OCI-LY1 (cell line): ENCODE measurements at regions not wholly inside any gene's neighbourhood (a gene's known extent, or its start where the extent isn't known, plus 50 kb on each side); places are given as distances from the start of the nearest gene placed in this dataset.

ENCODE experiments used
- H2AFZ ChIP-seq: fragments of 200-600 bp; sonication (generic), shearing (Covaris generic); 2 replicates; pipeline ENCODE4 v1.6.0; 2014; ENCODE audit warnings: antibody characterized with exemption, mild to moderate bottlenecking, low read length
- H3F3A ChIP-seq: fragments of 200-600 bp; sonication (generic), shearing (Covaris generic); 2 replicates; pipeline ENCODE4 v1.6.0; 2014; ENCODE audit warnings: mild to moderate bottlenecking, antibody characterized with exemption, low read length, moderate library complexity; ENCODE audit not compliant: insufficient read depth
- H3K27ac ChIP-seq: fragments of 200-600 bp; sonication (generic); 2 replicates; pipeline ENCODE4 v1.5.1; 2014; ENCODE audit warnings: low read length, mixed run types, mild to moderate bottlenecking, low read depth; ENCODE audit not compliant: poor library complexity, severe bottlenecking
- H3K27me3 ChIP-seq: fragments of 200-600 bp; sonication (generic); 2 replicates; pipeline ENCODE4 v1.6.0; 2014; ENCODE audit warnings: antibody characterized with exemption, mild to moderate bottlenecking, low read length, moderate library complexity; ENCODE audit not compliant: insufficient read depth
- H3K36me3 ChIP-seq: fragments of 200-600 bp; sonication (generic); 2 replicates; pipeline ENCODE4 v1.6.1; 2014; ENCODE audit warnings: mild to moderate bottlenecking, antibody characterized with exemption, low read length, moderate library complexity, mixed read lengths; ENCODE audit not compliant: insufficient read depth
- H3K4me1 ChIP-seq: fragments of 200-600 bp; sonication (generic); 2 replicates; pipeline ENCODE4 v1.5.1; 2014; ENCODE audit warnings: mild to moderate bottlenecking, low read length, moderate library complexity; ENCODE audit not compliant: insufficient read depth, severe bottlenecking
- H3K4me2 ChIP-seq: fragments of 200-600 bp; sonication (generic), shearing (Covaris generic); 2 replicates; pipeline ENCODE4 v1.6.1; 2014; ENCODE audit warnings: low read length
- H3K4me3 ChIP-seq: fragments of 200-600 bp; sonication (generic); 2 replicates; pipeline ENCODE4 v1.5.1; 2014; ENCODE audit warnings: low read length, low read depth, mild to moderate bottlenecking, mixed read lengths; ENCODE audit not compliant: poor library complexity, severe bottlenecking
- H3K79me2 ChIP-seq: fragments of 200-600 bp; shearing (Covaris generic); 2 replicates; pipeline ENCODE4 v1.6.1; 2016; ENCODE audit warnings: mixed run types, low read length, mixed read lengths; ENCODE audit not compliant: insufficient read depth
- H3K9ac ChIP-seq: fragments of 200-600 bp; sonication (generic), shearing (Covaris generic); 2 replicates; pipeline ENCODE4 v1.6.1; 2014; ENCODE audit warnings: mild to moderate bottlenecking, low read length, mixed read lengths
- H3K9me2 ChIP-seq: fragments of 200-600 bp; sonication (generic), shearing (Covaris generic); 2 replicates; pipeline ENCODE4 v1.6.1; 2014; ENCODE audit warnings: low read depth, mild to moderate bottlenecking, low read length, mixed read lengths
- H3K9me3 ChIP-seq: fragments of 200-600 bp; shearing (Covaris generic); 2 replicates; pipeline ENCODE4 v1.6.1; 2014; ENCODE audit warnings: low read length, mixed read lengths
- H4K20me1 ChIP-seq: fragments of 200-600 bp; sonication (generic), shearing (Covaris generic); 2 replicates; pipeline ENCODE4 v1.6.0; 2016; ENCODE audit warnings: mild to moderate bottlenecking, low read length; ENCODE audit not compliant: insufficient read depth
- CTCF ChIP-seq: fragments of 200-600 bp; sonication (generic), shearing (Covaris generic); IDR thresholded peaks from 2 replicates; pipeline ENCODE4 v1.5.1; 2017; ENCODE audit warnings: mild to moderate bottlenecking, antibody characterized with exemption, low read length, moderate library complexity, mixed read lengths
- EZH2 ChIP-seq: fragments of 200-600 bp; sonication (generic), shearing (Covaris generic); IDR thresholded peaks from 2 replicates; pipeline ENCODE4 v1.8.0; 2017; ENCODE audit warnings: borderline replicate concordance, mixed run types, mild to moderate bottlenecking, antibody characterized with exemption, low read length, moderate library complexity, mixed read lengths

- TF ChIP-seq CTCF: no peak
- TF ChIP-seq EZH2: no peak
- Histone ChIP-seq H3K4me3 (no peak overlapping the region), H3K9ac (no peak overlapping the region), H3K79me2 (no peaks in the 10 kb centered on the region), H3K4me2 (no peak overlapping the region), H2AFZ (no peak overlapping the region), H3K27me3 (no peaks in the 10 kb centered on the region; the same call in 1 of the 2 replicates), H3K9me2 (no peaks in the 10 kb centered on the region), H3K36me3 (no peaks in the 10 kb centered on the region), H3K4me1 (peaks cover 8% of the 10 kb centered on the region), H4K20me1 (no peaks in the 10 kb centered on the region), H3K9me3 (no peaks in the 10 kb centered on the region), H3F3A (no peaks in the 10 kb centered on the region), H3K27ac (no peak overlapping the region)
Measured at GRCh38 chr3:186414735-186415419, 52.8 kb upstream of the DGKG start.

- no peak overlapping the region for H3K27ac ChIP-seq
- no peak overlapping the region for H2AFZ ChIP-seq
- peaks cover 8% of the 10 kb centered on the region for H3K4me1 ChIP-seq
- no peaks in the 10 kb centered on the region for H3F3A ChIP-seq
- no peaks in the 10 kb centered on the region for H3K79me2 ChIP-seq
- TF ChIP-seq CTCF (no peak), EZH2 (no peak)
- no peaks in the 10 kb centered on the region for H3K36me3 ChIP-seq
- no peaks in the 10 kb centered on the region for H3K9me2 ChIP-seq
- peak overlapping the region; percentile 14 for H3K4me3 ChIP-seq
- H3K9me3 ChIP-seq: no peaks in the 10 kb centered on the region
- no peaks in the 10 kb centered on the region; the same call in 1 of the 2 replicates for H3K27me3 ChIP-seq
- no peaks in the 10 kb centered on the region for H4K20me1 ChIP-seq
- H3K9ac ChIP-seq: no peak overlapping the region
- peak overlapping the region; percentile 44 for H3K4me2 ChIP-seq
Measured at GRCh38 chr3:186413615-186414415, 51.8 kb upstream of the DGKG start.

- TF ChIP-seq CTCF: no peak
- TF ChIP-seq EZH2: no peak
- H3K36me3 ChIP-seq: no peaks in the 10 kb centered on the region
Measured at GRCh38 chr3:186411994-186412393, 50.0 kb upstream of the DGKG start.

More at GRCh38 chr3:186411994-186412393, 50.0 kb upstream of the DGKG start:
- Histone ChIP-seq H3K27me3 (no peaks in the 10 kb centered on the region), H2AFZ (no peak overlapping the region), H3K4me2 (no peak overlapping the region), H3K4me3 (no peak overlapping the region), H3K79me2 (no peaks in the 10 kb centered on the region), H4K20me1 (no peaks in the 10 kb centered on the region), H3K4me1 (peaks cover 8% of the 10 kb centered on the region), H3F3A (no peaks in the 10 kb centered on the region), H3K9me3 (no peaks in the 10 kb centered on the region), H3K27ac (no peak overlapping the region), H3K9ac (no peak overlapping the region), H3K9me2 (no peaks in the 10 kb centered on the region)
